GM19328 (cell line): ENCODE measurements at regions not wholly inside any gene's neighbourhood (a gene's known extent, or its start where the extent isn't known, plus 50 kb on each side); places are given as distances from the start of the nearest gene placed in this dataset.

Experiments used
- ATAC-seq: cut with Tn5 transposase; IDR thresholded peaks from one replicate; pipeline ENCODE4 v1.9.1; 2021; ENCODE audit warnings: mild to moderate bottlenecking, moderate library complexity; ENCODE audit not compliant: unreplicated experiment

DNA sequence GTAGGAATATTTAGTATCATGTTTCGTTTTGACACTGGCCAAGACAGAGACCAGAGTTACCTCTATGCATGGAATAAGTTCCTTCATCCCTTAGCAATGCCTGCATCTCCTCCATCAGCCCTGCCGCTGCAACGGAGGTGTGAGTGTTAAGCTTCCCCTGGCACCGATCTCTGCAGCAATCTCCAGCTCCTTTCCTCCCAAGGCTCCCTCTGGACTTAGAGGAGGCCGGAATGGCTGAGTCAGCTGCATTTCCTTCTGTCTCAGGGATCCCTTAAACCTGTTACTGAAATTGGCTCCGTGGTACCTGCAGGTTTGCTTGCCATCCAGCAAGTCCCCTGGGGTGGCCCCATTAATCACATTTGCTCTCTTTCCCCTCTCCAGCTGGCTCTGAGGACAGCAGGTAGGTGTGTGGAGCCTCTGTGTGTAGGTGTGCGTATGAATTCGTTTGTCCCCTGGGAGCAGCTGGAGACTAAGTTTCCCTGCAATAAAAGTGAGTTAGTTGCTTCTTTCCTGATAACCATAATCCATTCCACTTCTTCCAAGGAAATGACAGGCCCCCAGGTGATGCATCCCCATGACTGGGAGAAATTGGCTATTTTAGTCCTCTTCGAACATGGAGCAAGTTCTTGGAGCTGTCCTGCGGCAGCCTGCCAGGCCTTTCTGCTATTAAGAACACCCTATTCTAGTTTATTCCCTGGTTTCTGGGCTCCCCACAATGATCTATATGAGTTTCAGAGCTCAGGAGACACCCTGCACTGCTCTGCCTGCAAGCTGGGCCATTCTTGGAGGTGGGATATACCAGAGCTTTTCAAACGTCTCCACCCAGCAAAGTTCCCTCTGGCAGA lies 457.2 kb upstream of the CADM1 start:
- no peak for ATAC-seq

DNA sequence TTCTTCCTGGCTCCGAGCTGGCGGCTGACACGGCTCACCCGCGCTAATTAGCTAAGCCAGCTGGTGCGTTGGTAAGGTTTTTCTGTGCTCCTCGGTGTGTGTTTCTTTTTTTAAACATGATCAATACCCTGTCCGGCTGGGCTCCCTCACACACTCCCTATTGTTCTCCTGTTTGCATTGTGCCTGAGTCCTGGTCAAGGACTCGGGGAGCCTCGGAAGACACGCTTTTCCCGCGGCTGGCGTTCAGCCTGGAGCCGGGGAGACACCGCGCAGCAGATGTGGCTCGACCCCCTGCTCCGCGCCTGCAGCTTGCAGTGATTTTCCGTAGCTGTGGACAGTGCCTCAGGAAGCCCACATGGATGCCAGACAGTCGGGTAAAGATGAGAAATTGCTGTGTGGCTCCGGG lies 454.9 kb upstream of the CADM1 start:
- no peak for ATAC-seq

DNA sequence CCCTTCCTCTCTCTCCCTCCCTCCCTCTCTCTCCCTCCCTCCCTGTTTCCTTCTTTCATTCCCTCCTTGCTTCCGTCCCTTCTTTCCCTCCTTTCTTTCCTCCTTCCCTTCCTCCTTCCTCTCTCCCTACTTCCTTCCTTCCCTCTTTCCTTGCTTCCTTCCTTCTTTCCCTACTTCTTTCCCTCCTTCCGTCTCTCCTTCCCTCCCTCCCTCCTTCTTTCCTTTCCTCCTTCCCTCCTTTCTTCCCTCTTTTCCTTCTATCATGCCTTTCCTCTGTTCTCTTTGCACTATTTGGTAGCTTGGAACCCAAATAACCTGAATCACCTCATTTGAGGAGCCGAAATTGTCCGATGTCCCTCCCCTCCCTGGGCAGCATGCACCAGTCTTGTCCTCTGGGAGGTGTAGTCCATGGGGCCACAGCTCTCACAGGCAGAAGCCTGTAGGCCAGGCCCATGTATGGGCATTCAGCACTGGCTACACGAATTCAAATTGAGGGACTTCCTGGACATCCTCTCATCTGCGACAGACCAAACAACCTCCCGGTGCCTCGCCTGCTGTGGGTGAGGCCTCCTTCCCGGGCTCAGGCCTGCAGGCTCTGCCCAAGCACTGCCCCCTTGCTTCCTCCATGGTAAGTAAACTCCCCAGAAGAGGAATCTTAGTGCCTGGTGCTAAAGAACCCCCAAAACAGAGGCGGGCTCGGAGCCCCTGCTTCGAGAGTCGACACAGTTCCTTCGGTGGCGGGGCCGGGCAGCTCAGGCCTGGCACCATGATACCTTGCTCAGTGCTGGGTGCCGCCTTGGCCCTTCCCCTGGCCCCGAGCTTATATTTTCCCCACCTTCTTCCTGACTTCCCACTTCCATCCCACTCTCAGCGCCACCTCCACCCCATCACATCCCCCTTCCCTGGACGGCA lies 454.1 kb upstream of the CADM1 start:
- ATAC-seq: no peak

DNA sequence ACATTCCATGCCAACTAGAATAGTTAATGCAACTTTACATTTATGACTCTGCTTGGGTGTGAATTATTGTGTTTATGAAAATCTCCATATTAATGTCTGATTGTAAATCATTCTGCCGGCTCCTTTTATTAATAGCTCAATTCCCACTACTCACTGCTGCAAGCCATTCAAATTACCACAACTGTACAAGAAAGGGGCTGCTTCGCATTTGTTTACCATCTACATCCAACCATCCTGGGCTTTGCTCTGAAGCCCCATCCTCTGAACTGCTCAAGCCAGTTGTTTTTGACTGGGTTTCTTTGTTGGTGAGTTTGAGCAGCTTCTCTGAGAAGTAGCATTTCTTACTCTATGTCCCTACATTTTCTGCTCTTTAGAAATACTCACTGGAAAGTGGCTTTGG lies 451.6 kb upstream of the CADM1 start:
- ATAC-seq: no peak

DNA sequence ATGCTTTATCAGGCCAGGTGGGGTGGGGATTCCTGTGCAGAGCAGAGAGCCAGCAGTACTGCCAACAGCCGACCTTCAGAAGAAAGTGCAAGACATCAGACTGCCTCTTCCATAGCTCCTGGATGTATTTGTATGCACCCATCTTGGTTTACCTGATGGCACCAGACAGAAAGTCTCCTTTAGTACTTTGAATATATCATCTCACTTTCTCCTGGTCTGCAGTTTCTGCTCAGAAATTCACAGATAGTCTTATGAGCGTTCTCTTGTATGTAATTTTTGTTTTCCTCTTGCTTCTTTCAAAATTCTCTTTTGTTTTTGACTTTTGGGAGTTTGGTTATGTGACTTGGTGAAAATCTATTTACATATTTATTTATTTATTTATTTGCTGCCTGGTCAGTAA lies 446.4 kb upstream of the CADM1 start:
- ATAC-seq: no peak

DNA sequence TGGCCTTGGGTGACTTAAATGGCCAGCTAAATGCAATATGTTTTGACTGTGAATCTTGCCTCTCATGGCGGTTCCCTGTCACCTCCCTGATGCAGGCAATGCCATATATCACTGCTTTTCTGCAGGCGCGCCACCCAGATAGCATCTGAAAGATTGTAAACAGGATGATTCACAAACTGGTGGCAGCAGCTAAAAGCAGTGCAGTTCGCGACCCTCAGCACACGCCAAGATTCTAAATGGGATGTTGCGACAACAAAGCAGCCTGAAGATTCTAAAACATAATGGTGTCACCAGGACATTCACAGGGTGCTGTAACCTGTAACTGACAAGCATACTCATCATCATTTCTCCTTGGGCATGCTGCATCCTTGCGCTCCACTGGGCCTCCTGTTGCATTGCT lies 440.4 kb upstream of the CADM1 start:
- no peak for ATAC-seq

DNA sequence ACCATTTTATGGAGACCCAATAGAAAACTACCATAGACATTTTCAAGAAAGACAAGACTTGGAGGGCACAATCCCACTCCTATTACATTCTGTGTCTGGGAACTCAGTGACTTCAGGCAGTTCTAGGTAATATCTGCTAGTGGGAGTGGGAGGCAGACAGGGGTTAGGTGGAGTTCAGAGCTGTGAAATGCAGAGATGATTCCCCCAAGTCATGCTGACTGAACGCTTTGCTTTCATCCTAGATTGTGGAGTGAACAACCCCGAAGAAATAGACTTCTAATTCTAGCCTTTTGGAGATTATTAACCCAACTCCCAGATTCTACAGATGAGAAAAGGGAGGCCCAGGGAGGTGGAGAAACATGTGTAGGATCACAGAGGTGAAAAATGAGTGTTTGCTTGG lies 437.8 kb upstream of the CADM1 start:
- no peak for ATAC-seq

DNA sequence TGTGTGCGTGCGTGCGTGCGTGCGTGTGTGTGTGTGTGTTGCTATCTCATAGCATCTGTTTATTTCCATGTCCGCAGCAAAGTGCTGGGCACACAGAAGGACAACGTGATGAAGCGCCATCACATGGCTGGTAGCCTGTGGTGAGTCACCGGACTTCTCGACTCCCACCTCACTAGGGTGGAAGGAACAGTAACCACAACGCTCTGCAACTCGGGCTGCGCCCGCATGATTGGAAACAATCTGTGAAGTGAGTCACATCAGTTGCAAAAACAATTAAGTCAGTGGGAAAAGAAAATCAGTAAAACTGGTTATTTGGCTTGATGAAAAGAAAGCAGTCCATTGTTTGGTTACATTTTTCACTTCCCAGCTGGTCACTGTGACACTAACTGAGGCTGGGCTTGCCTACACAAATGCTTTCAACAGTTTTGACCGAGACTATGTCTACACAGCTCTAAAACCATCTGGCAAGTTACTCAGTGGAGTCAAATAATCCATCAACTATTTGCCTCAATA lies 437.3 kb upstream of the CADM1 start:
- no peak for ATAC-seq

DNA sequence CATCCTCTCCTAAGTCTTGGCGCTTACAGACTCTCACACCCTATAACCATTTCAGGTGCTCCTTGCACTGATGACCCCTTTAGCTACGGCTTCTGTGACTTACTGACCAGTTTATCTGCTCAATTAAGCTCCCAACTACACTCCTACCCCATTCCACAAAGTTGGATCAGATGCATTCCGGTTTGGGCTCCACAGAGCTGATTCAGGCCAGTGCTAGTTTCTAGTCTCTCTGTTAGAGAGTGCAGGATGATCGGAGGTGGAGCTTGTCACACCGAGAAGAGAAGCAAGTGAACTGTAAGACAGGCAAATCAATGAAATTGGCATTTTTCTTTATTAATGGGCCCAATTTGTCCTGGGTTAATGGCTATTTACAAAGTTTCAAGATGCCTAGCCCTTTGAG lies 436.8 kb upstream of the CADM1 start:
- no peak for ATAC-seq

DNA sequence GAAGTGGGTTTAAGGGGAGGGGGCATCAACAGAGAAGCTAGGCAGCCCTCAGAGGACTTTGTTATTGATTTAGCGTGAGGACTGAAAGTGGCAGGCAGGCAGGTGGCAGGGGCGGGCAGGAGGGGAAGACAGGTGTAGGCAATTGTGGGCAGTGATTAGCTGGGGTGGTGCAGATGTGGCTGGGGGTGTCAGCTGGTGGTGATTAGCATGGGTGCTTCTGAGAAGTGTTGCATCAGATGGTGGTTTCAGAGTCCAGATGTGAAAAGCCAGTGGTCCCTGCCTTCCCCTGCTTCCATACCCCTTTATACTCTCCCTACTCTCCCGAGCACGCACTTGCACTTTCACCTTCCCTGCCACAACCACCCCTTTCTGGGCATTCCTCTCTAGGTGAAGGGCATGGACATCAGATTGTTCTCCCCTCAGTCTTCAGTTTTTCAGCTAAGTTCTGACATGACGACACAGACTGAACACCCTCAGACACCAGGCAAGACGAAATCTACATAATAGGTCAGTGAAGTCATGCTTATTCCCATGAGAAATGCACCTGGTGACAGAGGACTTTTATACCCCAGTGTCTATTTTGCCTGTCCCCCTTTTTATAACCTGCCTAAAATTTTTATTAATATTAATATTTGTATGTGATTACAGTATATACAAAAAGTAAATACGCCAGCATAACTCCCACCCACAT lies 435.7 kb upstream of the CADM1 start:
- ATAC-seq: no peak

DNA sequence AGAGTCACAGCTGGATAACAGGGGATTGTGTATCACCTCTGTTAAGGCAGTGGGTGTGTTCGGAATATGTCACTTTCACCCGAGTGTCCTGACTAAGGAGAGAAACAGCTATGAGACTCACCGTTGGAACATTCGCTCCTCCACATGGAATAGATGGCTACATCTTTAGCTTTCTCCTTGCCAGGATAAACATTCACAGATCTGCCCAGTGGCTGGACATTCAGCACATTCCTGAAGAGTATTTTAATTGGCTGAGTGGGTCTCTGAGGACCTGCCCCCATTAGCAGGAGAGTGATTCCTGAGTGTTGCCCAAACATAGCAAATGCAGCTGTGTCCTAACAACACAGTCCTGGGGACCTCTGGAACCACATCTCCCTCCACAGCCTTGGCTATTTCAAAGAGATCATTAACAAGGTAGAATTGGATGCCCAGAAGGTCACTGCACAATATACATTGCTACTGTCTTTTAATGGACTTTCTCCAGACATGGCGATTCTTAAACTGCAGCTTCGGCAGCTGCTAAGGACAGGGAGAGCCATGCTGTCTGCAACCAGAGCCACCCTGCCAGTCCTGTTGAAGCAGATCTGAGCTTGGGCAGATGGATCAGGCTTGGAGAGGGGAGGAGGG lies 435.0 kb upstream of the CADM1 start:
- no peak for ATAC-seq

DNA sequence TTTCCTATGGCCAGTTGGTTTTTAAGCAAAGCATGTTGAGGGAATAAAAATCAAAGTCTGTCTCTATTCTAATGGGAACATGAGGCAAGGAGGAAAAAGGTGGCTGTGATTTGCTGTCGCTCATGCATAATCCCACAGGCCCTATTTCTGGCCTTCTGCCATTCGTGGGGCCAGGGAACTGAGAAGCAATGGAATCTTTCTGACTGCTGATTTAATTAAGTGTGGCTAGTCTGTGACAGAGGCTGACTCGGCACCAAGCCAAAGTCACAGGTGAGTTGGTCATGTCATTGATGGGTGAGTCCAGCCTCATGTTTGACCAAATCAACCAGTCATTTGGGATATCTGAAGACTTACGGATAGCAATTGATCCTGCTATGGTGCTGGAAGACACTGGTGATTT lies 429.3 kb upstream of the CADM1 start:
- ATAC-seq: no peak

DNA sequence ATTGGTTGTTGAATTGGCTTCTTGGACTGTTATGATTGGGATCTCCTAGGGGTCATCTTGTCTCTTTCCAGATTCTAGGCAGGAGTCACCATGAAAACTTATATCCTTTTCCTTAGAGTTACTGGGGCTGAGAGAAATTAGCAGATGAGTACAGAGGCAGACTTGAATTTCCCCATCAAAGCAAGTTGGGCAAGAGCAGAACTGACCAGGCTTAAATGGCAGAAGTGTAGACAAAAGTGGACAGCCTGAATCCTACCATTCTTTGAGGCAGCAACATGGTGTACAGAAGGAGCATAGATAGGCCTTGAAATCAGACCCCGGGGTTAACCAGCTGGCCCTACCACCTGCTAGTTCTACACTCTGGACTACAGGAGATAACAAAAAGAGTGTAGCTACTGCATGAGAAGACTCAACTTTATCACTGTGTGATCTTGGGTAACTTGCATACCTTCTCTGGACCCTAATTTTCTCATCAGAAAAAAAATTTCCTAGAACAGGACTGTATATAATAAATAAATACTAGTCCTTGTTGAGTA lies 427.4 kb upstream of the CADM1 start:
- ATAC-seq: no peak

DNA sequence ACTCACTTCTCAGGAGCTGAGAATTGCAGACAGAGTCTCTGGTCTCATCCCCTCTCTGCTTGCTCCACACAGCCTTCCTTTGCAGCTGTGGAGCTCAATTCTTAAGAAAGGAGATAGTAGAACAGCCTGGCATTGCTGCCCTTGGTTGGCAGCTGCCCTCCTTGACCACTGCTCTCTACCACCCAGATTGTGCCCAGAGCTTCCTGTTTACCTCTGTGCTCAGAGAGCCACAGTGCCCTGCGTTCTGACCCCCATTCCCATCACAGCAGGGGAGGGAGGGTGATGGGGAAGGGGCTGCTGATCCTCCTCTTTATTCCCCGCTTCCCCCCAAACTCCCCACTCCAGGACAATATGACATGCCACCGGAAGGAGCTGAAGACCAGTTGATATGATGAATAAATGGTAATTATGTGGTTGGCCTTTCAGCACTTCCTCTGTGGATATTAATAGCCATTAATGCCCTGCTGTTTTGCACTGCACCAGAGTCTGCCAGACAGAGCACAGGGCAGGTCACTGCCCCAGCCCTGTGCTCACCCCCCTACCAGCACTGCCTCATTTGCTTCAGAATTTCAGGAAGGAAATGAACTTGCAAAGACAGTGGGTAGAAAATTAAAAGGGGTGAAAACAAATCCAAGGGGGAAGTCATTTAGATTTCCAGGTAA lies 426.8 kb upstream of the CADM1 start:
- ATAC-seq: no peak

DNA sequence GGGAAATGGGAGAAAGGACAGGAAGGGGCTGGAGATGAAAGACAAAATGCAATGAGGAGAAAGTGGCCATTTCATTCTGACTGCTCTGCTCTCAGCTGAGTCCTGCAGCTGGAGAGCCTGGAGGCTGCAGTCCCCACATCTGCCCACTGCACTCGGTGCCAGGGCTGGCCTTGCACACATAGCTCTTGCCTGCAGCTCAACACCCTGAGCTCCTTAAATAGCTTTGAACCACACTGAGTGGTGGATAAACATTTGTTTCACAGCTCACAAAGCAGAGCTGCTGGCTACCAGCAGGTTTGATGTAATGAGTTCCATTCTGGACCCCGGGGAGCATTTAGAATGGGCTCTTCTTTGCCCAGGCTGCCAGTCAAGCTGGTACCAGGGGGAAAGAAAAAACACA lies 426.1 kb upstream of the CADM1 start:
- no peak for ATAC-seq

DNA sequence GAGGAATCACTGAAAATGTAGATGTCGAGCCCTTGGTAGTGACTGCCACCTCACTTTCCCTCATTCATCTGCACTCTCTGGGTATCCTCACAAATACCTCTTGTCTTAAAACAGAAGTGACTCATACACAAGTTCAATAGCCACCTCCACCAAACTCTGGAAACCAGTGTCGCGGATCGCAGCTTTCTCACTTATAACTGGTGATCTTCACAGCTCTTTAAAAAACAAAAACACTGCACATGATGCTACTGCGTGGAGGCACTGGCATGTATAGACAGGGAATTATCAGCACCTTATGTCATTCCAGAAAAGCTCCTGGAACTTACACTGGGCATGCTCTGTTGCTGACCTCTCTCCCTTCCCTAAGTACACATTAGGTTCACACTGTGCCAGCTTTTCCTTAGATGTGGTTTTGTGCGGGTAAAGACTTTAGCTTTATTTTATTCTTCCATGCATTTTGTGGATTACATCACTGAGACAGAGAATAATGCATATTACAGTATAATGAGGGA lies 425.5 kb upstream of the CADM1 start:
- no peak for ATAC-seq

DNA sequence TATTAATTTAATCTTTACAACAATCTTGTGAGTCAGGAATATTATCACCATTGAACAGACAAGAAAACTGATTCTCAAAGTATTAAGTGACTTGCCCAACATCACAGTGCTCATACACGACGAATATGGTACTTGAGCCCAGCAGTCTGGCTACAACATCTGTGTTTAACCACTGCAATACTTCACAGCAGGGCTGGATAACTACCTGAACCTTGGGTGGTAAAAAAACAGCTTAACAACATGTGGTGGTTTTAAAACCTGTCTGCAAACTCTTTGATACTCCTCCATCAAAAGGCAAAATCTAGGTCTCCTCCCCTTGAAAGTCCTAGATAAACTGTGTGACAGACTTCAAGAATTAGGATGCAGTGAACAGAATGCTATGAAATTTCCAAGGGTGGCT lies 424.6 kb upstream of the CADM1 start:
- ATAC-seq: no peak

DNA sequence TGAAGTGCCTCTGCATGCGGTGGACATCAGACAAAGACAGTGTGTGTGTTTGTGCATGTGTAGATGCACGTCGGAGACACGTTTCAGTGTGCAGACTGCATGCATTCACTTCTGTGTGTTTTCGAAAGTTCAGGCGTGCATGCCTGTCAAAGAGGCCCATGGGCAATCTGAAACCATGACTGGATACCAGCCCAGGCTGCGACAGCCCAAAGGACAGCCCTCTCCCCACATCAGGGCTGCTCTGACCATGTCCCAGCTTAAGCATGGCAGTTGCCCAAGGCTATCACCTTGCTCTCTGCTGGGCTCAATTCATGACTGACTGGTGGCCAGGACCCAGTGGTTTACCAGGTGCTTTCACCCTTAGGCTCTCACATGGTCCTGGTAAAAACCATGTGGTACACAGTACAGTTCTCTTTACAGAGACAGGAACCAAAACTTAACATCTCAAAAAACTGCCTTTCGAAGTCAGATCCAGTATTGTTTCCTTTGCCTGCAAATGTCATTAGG lies 423.7 kb upstream of the CADM1 start:
- ATAC-seq: peak; percentile 36

DNA sequence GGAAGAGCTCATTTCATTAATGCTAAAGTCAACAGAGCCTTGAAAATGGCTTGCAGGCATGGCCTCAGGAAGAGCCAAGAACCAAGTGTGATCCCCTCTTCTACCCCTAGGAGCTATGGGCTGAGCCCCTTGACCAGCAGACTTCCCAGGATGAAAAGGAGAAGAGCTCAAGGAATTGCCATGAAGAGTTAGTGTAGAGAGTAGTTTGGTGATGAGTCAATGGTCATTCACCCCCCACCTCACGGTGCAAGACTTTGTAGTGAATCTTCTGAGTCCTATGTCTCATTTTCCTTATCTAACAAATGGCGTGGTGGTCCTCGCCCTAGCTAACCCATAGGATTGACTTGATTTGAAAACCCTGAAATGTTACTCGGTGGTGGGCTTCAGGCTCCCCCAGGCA lies 422.4 kb upstream of the CADM1 start:
- no peak for ATAC-seq

DNA sequence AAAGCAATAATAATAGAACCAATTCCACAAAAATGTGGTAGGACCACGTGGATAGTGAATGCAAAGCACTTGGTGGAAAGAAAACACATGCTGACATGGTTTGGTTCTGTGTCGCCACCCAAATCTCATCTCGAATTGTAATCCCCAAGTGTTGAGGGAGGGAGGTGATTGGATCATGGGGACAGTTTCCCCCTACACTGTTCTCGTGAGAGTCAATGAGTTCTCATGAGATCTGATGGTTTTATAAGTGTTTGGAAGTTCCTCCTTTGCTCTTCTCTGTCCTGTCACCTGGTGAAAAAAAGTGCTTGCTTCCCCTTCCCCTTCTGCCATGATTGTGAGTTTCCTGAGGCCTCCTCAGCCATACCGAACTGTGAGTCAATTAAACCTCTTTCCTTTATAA lies 421.9 kb upstream of the CADM1 start:
- ATAC-seq: no peak
